Hypothalamus (tissue), 51 donors: ENCODE measurements at regions not wholly inside any gene's neighbourhood (a gene's known extent, or its start where the extent isn't known, plus 50 kb on each side); places are given as distances from the start of the nearest gene placed in this dataset.

ENCODE experiments used
- DNase-seq, 51 donors: peaks; one replicate each; lab custom pipeline; 2025; lab: John Stamatoyannopoulos, UW

DNA sequence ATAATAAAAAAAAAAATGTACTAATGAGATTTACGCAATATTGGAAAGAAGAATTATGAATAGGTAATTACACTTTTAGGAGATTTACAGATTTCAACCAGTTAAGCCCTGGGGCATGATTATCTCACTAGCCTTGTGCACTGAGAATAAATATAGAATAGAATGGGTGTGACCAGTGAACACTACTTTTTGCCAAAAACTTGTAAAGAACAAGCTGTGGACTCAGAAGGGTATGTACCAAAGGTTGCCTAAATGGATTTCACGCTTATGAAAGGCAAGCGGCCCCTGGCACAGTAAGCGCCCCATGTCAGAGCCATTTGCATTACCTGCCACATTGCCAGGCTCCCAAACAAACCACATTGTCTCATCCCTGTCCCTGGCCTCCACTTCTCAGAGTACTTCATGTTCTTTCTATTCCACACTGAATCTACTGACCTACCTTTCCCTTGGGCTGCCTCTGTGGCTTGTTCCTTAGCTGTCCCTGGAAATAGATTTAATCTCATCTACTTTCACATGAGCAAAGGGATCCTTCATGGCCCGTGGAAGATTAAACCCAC lies 170.6 kb upstream of the DIO2 start:
- DNase-seq = no peak

DNA sequence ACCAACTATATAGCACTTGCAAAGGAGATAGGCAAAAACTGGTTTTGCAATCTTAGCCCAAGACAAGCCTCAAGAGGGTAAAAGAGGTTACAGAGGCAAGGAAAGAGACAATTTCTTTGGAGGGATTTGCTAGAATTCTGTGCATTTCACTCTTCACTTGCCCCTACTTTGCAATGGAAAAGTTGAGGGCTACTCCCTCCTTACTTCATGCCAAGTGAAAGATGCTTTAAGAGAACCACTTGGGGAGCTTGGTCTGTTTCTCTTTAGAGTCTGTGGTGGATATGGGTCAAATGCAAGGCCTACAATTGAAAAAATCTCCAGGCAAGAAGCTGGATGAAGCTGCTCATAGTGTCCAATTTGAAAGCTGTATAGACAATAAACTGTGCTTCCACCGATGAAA lies 167.7 kb upstream of the DIO2 start:
- DNase-seq = no peak

- DNase-seq = no peak
Observed at GRCh38 chr14:80378084-80378690, 166.9 kb upstream of the DIO2 start.

DNA sequence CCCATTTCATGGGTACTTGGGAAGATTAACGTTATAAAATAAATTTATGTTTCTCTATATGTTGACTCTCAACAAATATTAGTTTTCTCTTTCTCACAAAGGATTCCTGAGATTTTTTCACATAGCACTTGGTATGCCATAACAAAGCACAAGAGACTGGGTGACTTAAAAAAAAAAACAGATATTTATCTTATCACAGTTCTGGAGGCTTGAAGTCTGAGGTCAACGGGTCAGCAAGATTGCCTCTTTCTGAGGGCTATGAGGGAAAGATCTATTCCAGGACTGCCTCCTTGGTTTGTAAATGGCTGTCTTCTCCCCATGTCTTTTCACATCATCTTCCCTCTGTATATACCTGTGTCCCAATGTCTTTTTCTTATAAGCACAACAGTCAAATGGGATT lies 153.5 kb upstream of the DIO2 start:
- no peak for DNase-seq

DNA sequence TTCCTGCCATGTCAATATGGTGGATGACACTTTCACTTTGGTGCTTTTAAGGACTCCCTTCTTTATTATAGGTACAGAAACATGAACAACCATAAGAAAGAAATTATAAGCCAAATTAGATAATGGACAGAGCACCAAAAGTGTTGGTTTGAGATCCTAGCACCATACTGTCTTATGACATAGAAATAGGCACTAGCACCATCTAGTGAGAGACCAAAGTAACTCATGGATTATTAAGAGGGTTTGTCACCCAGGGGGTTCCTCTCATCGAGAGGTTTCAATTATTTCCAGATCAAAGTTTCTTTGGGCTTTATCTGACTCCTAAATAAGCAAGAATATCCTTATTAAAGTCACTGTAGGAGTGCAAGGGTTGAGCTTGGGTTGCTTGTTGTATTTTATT lies 153.0 kb upstream of the DIO2 start:
- DNase-seq = no peak

DNA sequence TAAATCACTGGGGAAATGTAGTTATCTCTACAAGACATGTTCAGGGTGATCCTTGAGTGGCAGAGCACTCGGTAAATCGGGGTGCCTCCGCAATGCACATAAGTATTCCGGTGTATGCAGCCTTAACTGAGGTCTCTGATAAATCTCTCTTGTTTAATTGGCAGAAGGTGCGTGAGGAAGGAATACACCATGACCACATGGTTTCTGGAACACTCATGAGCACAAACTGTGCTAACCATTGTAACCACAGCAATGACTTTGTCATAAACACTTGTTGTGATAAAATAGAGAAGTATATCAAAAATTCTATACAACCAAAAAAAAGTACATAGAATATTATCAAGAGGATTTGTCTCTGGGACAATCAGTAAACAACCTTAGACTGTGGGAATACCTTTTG lies 146.8 kb upstream of the DIO2 start:
- no peak for DNase-seq

- DNase-seq = no peak
Observed at GRCh38 chr14:80356413-80356812, 145.1 kb upstream of the DIO2 start.

GRCh38 chr14:80354860-80355581 lies 143.7 kb upstream of the DIO2 start:
- DNase-seq = no peak

GRCh38 chr14:80352471-80352870 lies 141.2 kb upstream of the DIO2 start:
- no peak for DNase-seq

- DNase-seq = no peak
Observed at GRCh38 chr14:80350707-80351106, 139.4 kb upstream of the DIO2 start.

GRCh38 chr14:80346395-80346794 lies 135.1 kb upstream of the DIO2 start:
- no peak for DNase-seq

GRCh38 chr14:80344208-80344607 lies 132.9 kb upstream of the DIO2 start:
- no peak for DNase-seq

DNA sequence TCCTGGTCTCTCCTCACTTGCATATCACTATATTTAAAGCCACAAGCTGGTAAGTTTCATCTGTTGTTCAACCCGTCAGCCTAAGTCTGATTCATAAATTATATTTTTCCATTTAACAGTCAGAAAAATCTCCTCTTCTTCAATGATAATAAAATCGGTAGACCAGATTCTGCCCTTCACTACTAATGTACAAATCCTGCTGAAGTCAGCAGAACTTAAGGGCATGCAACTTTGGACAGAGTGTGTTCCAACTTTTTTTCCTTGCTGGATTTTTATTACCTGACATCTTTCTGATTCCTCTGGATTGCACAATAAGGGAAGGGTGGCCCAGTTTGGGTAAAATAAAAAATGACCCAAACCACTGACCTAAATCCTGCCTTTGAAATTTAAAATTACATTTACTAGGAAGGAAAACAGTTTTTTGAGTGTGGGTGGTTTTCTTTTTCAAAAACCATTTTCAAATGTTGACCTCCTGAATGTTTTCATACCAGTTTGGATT lies 125.4 kb upstream of the DIO2 start:
- DNase-seq = no peak

DNA sequence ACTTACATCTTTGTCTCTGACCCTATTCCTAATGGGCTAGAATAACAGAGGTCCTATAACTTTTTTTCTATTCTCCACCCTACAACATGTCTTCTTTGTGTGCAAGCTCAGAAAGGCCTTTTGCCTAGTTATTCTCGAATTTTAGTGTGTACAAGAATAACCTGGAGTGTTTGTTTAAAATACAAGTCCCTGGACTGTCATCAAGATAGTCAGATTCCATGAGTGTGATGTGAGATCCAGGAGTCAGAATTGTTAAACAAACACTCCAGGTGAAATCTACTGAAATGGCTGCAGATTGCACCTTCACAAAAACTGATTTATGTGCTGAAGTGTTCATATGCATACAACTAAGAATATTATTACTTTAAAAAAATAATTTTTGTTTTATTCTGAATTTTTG lies 114.4 kb upstream of the DIO2 start:
- no peak for DNase-seq

DNA sequence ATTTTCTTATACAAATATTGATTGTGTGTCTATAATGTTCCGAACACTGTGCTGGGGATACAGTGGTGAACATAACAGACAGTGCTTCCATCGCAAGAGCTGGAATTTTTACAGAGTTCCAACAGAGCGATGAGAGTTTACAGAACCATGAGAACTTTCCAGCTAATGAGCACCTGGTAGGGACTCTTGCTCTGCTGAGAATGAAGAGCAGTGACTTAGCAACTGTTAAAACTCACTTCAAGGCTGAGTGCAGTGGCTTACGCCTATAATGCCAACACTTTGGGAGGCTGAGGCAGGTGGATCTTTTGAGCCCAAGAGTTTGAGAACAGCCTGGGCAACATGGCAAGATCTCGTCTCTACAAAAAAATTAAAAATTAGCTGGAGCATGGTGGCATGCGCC lies 113.8 kb upstream of the DIO2 start:
- no peak for DNase-seq

- no peak for DNase-seq
Observed at GRCh38 chr14:80324649-80325048, 113.3 kb upstream of the DIO2 start.

DNA sequence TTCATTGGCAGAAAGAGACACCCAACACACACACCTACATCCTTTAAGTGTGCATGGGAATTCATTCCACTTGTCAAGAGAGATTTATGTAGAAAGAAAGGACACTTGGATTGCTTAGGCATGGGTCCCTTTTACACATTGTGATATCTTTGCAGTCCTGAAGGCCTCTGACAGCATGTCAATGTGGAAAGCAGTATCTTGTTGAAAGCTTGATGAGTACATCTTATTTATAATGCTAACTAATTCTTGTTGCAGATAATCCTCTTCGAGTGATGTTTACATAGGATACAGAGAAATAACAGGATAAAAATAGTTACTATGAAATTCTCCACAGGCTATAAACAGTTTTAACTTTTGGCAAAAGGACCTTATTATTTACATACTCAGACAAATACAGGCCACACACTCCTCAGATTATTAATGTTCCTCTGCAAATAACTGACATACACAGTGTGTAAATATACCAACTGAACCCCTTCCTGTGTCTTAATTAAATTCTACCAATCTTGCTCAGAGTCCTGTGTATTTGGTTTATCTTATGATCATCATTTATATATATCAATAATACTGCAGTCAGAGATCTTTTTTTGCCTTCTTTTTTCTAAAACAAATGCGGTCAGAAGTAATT lies 111.8 kb upstream of the DIO2 start:
- no peak for DNase-seq

DNA sequence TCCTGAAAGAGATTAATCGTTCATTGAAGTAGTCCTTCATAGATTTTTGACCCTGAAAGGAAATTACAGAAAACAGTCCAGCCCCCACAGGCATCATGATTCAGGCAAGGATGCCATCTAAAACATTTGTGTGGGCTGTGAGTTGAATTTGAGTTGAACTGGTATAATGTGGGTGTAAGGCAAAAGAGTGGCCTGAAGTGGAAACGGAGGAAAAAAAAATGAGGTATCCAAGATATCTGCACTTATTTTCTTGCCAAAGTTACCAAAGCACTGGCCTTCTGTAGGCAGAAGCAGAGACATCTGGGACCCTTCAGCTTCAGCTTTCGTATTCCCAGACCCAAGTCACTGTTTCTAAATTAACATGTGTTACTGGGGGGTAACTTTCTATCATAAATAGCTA lies 105.1 kb upstream of the DIO2 start:
- DNase-seq = no peak

GRCh38 chr14:80315681-80316080 lies 104.4 kb upstream of the DIO2 start:
- DNase-seq = no peak

GRCh38 chr14:80313806-80314205 lies 102.5 kb upstream of the DIO2 start:
- no peak for DNase-seq

GRCh38 chr14:80310938-80311750 lies 99.8 kb upstream of the DIO2 start:
- DNase-seq = no peak
